ENCODE measurements at regions not wholly inside any gene's neighbourhood (a gene's known extent, or its start where the extent isn't known, plus 50 kb on each side); places are given as distances from the start of the nearest gene placed in this dataset.

DNA sequence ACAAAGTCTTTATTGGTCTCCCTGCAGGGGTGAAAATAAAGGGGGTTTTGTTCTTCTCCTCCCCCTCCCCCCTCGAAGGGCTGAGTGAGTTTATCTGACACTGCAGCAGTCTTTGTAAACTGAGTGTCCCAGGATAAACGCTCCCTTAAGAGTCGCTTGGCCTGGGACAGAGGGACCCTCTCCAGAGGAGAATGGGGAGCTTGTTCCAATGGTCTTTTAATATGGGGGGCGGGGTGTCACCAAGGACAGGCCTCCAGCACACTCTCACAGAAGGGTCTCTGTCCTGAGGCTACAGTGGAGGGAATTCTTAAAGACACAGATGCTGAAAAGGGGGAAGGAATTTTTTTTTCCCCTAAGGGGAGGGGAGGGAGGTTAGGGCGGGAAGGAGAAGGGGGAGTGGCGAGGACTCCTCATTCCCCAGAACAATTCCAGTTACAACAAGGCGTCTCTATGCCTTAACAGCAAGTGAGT, 455.5 kb downstream of the SOX9 start:
- TF ChIP-seq, protein P1, sequence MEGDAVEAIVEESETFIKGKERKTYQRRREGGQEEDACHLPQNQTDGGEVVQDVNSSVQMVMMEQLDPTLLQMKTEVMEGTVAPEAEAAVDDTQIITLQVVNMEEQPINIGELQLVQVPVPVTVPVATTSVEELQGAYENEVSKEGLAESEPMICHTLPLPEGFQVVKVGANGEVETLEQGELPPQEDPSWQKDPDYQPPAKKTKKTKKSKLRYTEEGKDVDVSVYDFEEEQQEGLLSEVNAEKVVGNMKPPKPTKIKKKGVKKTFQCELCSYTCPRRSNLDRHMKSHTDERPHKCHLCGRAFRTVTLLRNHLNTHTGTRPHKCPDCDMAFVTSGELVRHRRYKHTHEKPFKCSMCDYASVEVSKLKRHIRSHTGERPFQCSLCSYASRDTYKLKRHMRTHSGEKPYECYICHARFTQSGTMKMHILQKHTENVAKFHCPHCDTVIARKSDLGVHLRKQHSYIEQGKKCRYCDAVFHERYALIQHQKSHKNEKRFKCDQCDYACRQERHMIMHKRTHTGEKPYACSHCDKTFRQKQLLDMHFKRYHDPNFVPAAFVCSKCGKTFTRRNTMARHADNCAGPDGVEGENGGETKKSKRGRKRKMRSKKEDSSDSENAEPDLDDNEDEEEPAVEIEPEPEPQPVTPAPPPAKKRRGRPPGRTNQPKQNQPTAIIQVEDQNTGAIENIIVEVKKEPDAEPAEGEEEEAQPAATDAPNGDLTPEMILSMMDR (IDR thresholded peaks at IDR 0.05; ENCODE audit: borderline replicate concordance, insufficient read depth, low read depth, low read length): no peak
- no peak overlapping the region for H3K4me3 ChIP-seq (ENCODE audit: low read depth, low read length)

DNA sequence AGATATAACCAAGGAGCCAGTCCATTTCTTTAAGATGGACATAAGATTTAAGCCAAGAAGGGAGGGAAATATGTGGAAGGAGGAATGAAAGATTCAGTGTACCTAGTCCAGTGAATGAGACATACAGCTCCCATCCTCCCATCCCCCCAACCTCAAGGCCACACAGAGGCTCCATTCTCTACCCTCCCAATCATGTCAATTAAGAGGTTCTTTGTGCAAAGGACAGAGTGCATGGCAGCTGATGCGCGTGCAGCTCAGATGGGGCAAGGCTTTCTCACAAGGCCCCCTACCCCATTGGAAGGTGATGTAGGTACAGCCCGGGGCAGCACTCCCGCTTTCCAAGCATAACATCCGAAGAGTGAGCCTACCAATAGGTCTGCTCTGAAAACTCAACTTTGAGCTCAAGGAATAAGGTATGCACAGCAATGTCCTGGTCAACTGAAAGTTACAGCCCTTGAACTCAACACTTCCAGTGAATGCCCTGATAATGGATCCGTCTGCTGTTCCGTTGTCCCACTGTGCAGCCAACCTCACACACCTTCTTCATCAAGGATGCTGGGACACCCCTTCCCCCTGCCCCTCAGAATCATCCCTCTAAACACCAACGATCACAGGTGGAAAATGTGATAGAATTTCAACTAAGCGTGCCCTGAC, 458.1 kb downstream of the SOX9 start:
- TF ChIP-seq, protein P1 (IDR thresholded peaks at IDR 0.05; ENCODE audit: borderline replicate concordance, insufficient read depth, low read depth, low read length): no peak
- H3K4me3 ChIP-seq (ENCODE audit: low read depth, low read length): no peak overlapping the region

DNA sequence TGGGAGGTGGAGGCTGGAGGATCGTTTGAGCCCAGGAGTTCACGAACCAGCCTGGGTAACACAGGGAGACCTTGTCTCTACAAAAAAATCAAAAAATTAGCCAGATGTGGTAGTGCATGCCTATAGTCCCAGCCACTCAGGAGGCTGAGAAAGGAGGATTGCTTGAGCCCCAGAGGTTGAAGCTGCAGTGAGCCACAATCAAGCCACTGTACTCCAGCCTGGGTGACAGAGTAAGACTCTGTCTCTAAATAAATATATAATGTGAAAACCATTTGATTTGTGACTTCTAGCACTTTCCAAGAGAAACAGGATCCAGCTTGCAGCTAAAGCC, 459.1 kb downstream of the SOX9 start:
- TF ChIP-seq, protein P1 (IDR thresholded peaks at IDR 0.05; ENCODE audit: borderline replicate concordance, insufficient read depth, low read depth, low read length): no peak

DNA sequence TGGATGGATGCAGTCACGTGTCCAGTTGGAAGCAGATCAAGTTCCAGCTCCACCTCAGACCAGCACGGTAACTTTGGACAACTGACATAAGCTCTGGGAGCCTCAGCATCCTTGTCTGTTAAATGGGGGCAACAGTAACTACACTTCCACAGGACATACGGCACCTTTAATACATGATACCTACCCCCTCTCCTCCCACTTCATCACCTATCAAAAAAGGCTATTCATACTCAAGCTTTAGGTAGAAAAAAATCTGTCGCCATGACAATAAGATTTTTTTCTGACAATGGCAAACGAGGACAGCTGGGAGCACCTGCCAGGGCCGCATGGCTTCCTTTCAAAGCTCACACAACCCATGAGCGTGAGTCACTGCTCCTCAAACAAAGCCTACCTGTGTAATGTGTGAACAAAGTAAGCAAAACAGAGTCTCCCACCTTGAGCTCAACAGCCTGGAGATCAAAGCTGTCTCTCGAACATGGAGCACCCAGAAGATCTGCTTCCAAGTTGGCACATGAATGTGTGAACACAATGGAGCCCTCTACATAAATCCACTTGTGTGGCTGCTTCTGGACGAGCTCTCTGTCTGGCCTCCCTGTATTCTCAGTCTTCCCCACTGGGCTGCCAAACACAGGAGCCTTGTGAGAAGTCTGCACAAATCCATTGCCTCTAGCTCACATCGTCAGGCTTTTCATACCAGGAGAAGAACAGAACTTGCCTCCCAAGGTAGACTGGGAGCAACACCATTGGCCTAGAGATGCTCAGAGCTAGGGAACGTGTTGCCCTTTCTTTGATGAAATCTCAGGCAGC, 459.7 kb downstream of the SOX9 start:
- TF ChIP-seq, protein P1 (IDR thresholded peaks at IDR 0.05; ENCODE audit: borderline replicate concordance, insufficient read depth, low read depth, low read length): no peak
- H3K4me3 ChIP-seq (ENCODE audit: low read depth, low read length): no peak overlapping the region

More for the DNA sequence above, 459.1 kb downstream of the SOX9 start:
- no peak overlapping the region for H3K4me3 ChIP-seq (ENCODE audit: low read depth, low read length)

DNA sequence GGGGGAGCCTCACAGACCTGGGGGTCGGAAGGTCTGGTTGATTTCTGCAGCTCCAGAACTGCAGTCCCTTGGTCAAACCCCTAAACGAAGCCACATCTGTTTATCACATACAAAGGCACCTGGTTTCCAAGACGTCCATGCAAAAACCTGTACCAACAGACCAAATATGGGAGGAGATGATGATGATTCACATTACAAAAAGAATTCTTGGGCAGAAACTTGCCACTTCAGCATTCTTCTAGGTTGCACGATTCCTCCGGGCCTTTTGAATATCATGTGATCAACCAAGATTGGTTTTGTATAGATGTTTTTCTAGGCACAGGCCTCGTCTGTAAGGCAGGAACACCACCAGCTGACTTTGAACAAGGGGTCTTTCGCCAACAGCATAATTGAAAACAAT, 466.3 kb downstream of the SOX9 start:
- TF ChIP-seq, protein P1 (IDR thresholded peaks at IDR 0.05; ENCODE audit: borderline replicate concordance, insufficient read depth, low read depth, low read length): no peak
- H3K4me3 ChIP-seq (ENCODE audit: low read depth, low read length): no peak overlapping the region

DNA sequence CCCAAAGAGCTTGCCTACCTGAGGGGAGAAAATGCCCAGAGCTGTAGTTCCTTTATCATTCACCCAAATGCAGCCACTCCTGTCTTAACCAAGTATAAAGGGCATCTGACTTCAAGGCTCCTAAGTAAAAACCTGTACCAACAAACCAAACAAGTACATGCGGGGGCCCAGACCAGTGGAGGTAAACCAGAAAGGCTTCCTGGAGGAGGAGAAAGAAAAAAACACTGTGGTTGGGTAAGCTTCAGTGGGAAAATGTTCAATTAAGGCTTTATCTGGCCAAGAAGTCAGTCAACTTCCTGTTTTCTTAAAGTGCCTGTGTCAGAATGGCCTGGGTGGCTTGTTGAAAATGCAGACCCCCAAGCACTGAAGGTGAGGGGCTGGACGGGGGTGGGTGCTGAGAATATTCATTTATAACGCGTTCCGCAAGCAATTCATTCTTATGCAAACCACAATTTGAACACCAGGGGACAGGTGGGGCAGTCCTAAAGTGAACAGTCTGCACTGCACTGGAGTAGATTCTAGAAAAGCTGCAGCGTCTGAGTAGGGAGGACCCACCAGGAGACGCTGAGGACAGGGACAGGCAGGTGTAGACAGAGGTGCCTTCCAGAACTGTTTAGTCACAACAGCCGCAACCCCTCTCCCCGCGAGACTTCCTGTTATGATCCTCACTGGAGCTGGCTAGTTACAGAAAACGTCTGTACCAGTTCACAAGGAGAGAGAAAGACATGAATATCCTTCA, 467.1 kb downstream of the SOX9 start:
- TF ChIP-seq, protein P1 (IDR thresholded peaks at IDR 0.05; ENCODE audit: borderline replicate concordance, insufficient read depth, low read depth, low read length): no peak
- H3K4me3 ChIP-seq (ENCODE audit: low read depth, low read length): no peak overlapping the region
